ENCODE measurements at regions not wholly inside any gene's neighbourhood (a gene's known extent, or its start where the extent isn't known, plus 50 kb on each side); places are given as distances from the start of the nearest gene placed in this dataset.

DNA sequence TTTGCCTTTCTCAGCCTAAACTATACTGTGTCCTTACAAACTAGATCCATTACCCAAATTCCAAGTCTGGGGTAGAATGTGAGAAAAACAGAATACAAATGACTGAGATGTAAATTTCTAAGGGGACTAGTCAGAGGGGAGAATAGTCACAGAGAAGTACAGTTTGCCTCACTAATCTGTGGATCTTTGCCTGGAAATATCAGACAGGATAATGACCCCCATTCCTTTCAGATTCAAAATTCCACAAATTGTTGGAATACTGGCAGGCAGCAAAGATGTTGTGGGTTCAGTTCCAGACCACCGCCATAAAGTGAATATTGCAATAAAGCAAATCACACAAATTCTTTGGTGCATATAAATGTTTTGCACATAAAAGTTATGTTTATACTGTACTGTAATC lies 762.8 kb upstream of the NR2F2 start:
- no peak for DNase-seq

DNA sequence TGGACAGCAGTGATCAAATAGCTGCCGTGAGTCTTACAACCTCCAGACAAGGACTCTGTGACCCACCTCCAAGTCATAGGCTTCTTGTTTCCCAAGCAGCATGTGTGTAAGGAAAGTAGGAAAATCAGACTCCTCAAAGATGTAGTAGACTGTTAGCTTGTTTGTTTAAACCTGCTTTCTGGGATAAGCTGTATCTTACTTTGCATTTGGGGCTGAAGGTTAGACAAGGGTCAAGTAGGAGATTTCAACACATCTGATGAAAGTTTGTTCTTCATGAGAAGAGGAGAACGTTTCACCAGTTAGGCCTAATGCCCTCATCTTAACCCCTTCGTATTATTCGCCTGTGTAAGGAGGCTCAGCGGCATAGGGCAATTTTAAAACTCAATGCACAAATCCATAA lies 756.4 kb upstream of the NR2F2 start:
- DNase-seq: no peak

DNA sequence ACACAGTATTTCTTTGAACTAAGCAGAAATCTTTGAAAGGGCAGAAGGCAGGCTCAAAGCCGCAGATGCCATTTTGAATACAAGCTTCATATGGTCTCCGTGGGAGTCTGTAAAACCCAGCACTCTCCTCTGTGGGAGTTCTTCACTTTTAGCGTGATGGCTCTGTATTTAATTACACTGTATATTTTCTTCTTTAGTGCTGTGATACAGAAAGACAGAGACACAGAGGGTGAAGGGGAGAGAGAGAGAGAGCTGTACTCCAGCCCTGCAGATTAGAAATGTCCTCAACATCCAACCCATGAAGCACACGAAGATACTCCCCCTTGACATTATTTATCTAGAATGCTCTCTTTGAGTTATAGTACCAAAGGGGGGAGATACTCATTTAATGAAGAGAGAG lies 752.6 kb upstream of the NR2F2 start:
- no peak for DNase-seq

DNA sequence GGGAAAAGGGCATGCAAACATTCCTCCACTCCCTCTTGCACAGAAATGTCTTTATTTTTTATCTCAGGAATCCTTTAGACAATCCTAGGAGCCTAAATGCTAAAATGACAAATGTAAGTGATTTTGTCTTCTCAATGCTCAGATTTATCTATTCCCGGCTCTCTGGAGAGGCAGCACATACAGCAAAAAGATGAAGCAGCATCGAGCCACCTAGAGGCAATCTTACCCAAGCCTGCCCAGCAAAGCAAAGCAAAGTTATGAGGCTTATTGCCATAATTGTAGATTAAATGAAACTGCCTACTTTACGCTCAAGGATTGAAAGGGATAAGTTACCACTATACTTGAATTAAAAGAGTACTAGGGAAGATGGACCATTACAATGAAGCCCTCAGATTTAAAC lies 750.4 kb upstream of the NR2F2 start:
- DNase-seq: no peak

DNA sequence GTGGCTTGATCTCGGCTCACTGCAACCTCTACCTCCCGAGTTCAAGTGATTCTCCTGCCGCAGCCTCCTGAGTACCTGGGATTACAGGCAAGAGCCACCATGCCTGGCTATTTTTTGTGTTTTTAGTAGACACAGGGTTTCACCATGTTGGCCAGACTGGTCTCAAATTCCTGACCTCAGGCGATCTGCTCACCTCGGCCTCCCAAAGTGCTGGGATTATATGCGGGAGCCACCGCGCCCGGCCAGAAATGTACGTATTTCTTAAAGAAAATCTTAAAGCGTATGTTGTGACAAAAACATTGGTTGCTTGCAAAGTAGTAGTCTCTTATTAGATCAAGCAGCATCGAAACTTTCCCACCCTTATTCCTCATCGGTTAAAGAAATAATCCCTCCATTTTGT lies 748.9 kb upstream of the NR2F2 start:
- no peak for DNase-seq

DNA sequence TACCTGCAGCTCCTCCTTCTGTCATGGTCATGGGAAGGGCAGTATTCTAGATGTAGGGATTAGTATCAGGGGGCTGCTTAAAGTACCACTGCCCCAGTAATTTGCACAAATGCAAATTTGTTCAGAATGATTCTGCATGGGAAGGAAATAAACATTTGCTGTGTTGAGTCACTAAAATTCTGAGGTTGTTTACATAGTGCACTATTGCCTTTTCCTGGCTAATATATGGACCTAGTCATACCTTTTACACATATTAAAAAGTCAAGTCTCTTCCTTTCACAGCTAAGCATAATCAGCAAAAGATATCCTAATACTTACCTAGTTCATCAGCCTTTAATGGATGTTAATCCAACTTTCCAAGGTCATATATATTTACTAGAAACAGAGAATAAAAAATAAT lies 746.4 kb upstream of the NR2F2 start:
- no peak for DNase-seq

DNA sequence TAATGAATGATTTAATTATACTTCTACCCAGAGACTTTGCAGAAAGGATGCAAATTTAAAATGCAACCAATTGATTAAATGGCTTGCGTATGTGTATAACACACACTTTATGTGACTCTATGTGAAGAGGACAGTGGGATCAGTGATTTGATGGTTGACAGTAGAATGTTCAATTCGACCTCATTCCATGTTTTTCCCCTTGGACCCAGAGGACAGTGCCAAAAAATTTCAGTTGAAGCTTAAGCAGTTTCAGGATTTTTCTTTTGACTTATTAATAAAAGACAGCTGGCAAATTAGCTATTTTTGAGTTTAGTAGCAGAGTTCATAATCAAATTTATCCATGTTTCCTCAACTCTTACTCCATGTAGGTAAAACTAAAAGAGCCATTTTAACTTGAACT lies 742.4 kb upstream of the NR2F2 start:
- DNase-seq: no peak

DNA sequence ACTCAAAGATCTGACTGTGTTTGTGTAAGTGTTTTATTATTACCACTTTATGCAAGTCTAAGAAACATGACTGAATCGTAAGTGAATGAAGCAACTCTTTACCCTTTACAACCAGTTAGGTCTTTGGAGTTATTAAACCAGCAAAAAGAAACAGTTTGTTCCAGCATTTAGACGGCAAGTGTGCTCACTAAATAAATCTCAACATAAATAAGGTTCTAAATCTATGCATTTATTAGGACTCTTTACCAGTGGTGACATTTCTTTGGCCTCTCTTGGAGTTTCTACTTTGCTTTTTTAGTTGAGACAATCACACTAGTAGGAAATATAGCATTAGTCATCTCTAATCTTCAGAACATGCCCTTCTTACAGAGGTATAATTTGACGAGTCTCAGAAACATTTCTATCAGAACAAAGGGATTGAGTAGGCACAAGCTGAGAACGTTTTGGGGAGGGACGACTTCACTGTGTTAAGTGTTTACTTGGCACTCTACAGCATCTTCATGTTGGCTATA lies 739.9 kb upstream of the NR2F2 start:
- no peak for DNase-seq

DNA sequence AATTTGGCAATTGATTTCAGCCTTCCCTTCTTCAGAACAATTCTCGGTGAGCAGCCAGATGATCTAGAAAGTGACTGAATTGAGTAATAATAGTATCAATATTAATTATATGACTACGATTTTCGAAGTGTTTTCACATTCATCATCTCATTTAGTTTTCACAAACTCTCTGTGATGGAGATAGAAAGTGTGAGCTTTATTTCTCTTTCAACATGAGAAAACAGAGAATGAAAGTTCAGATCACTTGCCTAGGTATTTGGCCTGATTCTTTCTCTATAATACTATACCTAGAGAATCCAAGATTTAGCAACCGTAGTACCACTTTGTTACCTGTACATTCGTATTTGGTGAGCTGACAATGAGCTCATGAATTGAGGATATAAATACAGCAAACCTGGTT lies 739.2 kb upstream of the NR2F2 start:
- DNase-seq: no peak

DNA sequence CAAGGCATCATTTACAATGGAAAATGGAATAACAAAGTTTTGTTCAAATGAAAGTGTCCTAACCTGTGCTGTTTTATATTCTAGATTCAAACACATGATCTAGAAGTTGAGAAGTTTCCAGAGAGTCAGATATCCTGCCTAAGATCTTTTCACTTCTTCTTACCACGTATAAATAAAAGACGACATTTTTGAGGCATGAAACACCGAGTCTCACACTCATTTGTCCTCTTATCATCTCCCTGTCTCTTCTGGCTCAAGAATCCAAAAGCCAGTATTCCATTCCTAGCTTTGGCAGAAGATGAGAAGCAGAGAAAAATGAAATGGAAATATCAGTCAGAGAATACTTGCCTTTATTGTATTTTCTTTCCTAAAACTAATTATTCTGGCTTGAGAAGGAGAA lies 738.6 kb upstream of the NR2F2 start:
- no peak for DNase-seq

DNA sequence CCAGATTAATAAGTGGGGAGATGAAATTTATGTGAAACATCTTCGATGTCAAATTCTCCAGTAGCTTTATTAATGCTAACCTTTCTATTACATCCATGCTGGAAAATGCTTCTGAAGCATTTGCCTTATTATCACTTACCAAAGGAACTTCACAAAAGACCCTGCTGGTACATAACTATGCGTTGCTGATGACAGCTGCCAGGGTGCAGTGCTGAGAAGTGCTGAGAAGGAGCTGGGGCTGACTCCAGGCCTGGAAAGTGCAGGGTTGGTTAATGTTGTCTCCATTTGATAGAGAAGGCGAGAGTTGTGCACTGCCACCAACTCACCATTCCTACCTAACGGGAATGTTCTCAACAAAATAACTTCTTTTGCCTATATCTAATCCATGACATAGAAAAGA lies 736.0 kb upstream of the NR2F2 start:
- no peak for DNase-seq

DNA sequence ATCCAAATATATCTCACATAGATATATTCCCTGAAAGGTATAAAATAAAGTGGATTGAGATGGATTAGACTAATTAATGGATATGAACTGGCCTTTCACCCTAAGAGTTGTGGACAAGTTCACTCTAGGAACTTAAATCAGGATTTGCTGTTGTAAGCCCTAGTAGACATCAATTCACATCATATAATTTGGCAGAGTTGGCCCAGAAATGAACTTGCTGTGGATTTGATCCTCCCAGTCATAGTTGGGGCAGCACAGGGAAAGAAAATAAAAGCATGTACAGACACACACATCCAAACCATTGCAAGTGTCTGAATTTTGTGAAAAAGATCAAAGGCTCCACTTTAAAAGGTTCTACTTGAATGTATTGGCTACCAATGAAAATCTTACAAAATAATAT lies 734.7 kb upstream of the NR2F2 start:
- no peak for DNase-seq

DNA sequence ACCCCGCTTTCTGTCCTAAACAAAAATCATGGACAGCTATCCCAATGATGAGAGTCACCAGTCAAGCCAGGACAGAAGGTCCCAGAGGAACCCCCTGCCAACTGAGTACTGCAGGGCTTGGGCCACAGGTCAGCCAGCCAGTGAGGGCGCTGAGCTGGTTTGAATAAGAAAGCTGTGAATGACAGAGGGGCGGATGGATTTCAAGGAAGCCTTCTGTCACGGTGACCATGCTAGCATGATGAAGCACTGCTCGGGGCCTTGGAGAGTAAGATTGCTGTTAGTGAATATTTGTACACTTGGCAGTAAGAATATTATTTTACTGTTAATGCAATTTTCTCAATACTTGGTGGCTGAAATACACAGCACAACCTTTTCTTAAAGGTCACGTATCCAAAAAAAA lies 734.0 kb upstream of the NR2F2 start:
- no peak for DNase-seq

DNA sequence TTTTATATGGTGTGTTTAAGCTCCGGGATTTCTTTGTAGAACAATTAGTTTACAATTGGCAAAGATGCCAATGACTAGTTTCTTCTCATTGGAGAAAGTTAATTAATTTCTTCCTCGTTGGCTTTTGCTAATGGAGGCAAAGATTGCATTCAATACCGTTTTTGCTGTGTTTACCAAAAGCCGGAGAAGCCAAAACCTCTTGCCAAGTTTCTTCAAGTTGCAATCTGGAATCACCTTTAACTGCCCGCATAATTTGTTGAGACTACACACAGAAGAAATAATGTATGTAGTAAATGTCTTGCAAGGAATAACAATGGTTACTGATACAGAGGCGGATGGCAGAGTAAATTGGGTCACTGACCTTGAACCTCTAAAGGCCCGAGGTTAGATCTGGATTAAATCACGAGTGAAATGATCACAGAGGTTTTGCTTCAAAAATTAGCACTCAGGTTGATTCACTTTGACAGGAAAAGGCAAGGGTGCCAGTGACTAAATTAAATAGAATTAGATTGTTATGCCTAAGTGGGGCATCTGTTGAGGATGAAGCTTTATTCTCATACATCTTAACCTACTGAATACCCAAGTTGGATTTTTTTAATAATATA lies 732.1 kb upstream of the NR2F2 start:
- no peak for DNase-seq

DNA sequence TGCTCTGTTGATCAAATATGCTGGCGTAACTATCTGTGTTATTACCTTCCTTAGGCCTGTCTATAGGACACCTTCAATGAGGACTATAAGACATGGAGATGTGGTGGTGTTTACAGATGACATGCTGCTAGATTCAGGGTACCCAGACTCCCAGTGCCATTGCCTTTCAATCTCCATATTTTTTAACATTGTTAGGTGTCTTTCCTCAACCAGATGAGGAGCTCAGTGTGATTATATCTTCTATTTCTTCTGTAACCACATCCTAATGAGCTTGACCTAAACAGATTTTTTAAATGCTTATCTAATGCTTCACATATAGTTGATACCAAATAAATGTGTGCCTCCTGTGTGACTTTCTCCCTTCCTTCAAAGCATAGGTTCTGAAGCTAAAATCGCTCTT lies 730.1 kb upstream of the NR2F2 start:
- no peak for DNase-seq

DNA sequence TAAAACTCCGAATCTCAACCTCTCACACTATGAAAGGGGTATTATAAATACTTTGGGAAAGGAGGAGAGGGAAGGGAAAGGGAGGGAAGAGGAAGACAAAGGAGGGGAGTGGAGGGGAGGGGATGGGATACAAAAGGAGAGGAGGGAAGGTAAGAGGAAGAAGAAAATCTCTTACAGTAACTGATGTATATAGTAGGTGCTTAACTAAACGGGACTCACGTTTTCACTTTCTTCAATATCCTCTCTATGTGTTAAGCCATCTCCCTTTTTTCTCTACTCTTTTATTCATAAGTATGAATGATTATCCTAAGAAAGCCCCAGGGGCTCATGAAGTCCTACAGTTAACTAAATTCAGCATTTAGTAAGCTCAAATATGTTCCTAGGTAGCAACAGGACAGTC lies 729.6 kb upstream of the NR2F2 start:
- DNase-seq: no peak

DNA sequence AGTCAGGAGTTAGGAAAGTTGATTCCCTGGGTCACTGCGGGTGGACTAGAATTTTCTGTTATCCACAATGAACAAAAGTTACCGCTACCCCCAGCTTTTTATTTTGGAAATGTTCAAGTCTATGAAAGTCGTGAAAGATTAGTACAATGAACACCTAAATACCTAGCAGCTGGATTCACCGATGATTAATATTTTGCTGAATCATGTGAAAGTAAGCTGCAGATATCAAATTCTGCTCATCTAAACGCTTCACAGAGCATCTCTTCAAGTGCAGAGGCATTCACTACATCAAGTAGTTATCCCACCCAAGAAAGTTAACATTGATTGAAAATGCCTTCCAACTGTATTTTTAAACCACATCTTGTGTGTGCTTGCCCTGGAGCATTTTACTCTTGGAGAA lies 729.0 kb upstream of the NR2F2 start:
- DNase-seq: no peak

DNA sequence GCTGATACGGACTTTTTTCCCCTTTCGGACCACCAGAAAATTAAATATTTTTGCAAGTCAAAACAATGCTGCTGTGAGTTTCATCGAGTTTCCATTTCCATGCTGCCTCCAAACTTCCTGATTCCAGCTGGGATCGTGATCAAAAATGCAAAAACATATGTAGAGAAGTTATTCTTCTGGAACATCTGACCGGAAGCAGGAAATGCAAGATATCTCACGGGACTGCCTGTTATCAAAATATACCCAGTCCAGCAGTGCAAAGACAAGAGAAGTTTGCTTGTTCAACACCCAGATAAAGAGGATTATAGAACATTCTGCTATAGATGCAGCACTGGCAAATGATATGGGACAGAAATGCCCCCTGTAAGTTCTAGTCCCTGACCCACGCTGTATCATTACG lies 726.7 kb upstream of the NR2F2 start:
- DNase-seq: peak; percentile 63

DNA sequence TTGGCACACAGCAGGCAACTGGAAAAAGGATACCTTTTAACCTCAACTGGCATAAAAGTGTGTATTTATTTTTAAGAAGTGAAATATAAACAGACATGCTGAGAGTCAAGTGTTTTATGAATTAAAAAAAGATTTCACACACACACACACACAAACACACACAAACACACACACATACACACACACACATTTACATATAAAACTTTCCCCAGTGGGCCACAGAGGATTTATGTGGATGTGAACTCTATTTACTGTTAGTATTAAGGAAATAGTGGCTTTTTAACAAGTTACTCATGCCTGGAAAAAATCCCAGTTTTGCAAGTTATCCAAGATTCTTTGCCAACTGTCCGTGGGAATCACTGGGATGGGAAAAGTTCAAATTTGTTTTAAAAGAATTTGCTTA lies 725.9 kb upstream of the NR2F2 start:
- DNase-seq: peak; percentile 67

DNA sequence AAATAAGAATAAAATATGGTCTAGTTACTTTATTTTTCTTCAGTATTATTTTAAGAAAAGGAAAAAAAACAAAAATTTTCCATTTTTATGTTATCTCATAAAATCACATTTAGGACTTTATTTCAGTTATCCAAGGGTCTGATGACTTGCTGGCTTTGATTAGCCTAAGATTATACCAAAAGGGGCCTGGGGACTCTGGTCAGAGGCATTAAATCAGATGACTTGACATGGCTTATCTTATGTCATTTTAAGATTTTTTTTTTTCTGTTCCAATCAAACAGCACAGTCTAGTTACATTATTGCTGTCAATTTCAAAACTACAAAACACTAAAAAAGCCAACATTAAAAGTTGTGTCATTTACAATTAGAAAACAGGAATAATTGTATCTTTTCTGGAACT lies 725.4 kb upstream of the NR2F2 start:
- no peak for DNase-seq

DNA sequence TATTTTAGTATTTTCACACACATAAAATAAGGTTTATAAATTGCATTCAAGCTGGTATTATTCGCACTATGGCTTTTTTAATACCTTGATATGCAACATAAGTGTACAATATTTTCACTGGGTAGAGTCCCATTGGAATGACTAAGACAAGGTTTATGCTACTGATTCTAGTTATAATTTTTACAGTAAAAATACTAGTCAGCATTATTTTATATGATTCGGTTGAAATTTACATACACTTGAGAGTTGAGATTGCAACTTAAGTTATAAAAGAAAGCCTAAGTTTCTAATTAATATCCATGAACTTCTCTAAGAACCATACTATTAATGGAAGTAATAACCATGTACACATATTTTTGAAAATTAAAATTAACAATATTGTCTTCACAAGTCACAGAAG lies 723.9 kb upstream of the NR2F2 start:
- no peak for DNase-seq

DNA sequence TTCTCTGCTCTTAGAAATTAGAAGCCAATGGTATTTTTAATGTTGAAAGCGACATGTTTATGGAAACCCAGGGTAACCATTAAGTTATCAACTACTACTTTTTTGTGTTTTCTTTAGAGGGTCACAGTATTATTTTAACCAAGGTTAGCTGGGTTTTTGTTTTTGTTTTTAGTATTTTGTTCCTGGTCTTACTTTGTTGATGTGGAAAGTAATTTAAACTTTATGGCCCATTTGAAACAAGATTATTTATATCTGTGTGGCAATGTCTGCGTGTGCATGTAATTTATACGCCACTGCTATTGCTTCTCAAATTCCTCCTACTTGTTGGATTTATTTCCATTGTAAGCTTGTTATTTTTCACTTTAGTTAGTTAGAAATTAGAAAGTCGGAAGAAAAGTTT lies 722.1 kb upstream of the NR2F2 start:
- DNase-seq: no peak

DNA sequence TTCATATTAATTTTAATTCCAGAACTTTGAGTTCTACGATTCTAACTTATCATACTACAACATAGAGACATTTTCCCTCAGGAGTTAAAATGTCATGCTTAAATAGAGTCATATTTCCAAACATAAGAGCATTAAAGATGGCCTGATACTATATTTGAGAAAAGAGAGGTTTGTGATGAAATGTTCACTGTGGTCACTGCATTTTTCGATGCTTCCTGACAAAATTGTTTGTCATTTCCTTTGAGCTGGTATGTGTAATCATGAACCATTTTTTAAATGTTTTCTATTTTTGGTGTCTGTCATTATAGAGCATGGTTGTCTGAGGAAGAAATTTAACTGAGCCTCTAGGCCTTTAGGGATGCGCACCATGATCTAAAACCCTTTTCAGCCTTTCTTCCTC lies 721.4 kb upstream of the NR2F2 start:
- DNase-seq: no peak

DNA sequence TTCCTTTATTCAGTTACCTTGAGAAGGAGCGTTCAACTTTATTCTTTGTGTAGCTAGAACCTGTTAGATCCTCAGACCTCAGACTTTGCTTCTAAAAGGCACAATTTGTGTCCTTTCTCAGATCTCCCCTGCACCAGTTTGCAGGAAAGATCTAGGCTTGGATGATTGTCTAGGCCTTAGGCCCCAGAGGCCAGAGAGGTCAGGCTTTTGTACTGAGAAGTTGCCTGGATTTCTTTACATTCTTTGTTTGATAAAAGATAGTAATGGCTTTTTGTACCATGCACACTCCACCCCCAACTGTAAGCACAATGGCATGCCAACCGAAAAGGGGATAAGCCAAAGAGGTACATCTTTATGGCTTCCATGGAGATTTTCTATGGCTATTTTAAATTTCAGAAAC lies 719.6 kb upstream of the NR2F2 start:
- no peak for DNase-seq

DNA sequence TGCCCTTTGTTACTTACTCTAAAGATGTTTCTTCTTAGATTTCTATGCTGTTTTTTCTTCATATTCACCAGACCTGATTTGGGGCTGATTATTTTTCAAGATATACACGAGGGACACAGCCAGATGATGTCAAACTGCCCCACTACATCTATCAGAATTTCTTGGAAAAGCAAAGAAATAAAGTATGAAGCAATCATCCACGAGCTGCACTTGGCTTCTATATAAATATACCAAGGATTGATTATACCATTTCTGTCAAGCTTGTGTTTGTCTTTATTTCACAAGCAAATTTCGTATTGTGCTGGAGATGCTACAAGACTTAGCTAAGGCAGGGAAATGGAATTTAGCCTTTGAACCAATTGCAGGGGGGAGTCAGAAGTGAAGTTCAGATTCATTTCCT lies 715.1 kb upstream of the NR2F2 start:
- no peak for DNase-seq

Measured in tongue (tissue), 1 donor.